T-helper 1 cell treated with Interleukin-12 subunit alpha and Interleukin-12 subunit beta and Interleukin-4 antibody, amounts not matched to agents 30 μg/mL and 1 μg/mL, for 36 hours (primary cell): ENCODE measurements at regions not wholly inside any gene's neighbourhood (a gene's known extent, or its start where the extent isn't known, plus 50 kb on each side); places are given as distances from the start of the nearest gene placed in this dataset.
"Not testable (repeated sequence)": the region's sequence is repeated elsewhere in the genome, so short reads cannot be mapped to it uniquely, and the experiment has no call there.

ENCODE experiments used
- H3K27ac Mint-ChIP-seq: one replicate; pipeline ENCODE4 v1.8.0; 2021; ENCODE audit warnings: mild to moderate bottlenecking, mixed read lengths
- H3K27me3 Mint-ChIP-seq: one replicate; pipeline ENCODE4 v1.8.0; 2021; ENCODE audit warnings: low read depth, mixed read lengths
- H3K36me3 Mint-ChIP-seq: one replicate; pipeline ENCODE4 v1.8.0; 2021; ENCODE audit warnings: low read depth, mixed read lengths
- H3K4me1 Mint-ChIP-seq: one replicate; pipeline ENCODE4 v1.8.0; 2021; ENCODE audit warnings: low read depth, mixed read lengths
- H3K4me3 Mint-ChIP-seq: one replicate; pipeline ENCODE4 v1.8.0; 2021; ENCODE audit warnings: mild to moderate bottlenecking, moderate library complexity, mixed read lengths
- H3K9me3 Mint-ChIP-seq: one replicate; pipeline ENCODE4 v1.8.0; 2021; ENCODE audit warnings: mixed read lengths

GRCh38 chr3:43236008-43236407 is 50.3 kb upstream of the SNRK start:
- Mint-ChIP-seq H3K4me1 (peaks cover 9% of the 10 kb centered on the region), H3K27ac (no peak overlapping the region), H3K27me3 (peaks cover 4% of the 10 kb centered on the region), H3K4me3 (no peak overlapping the region), H3K9me3 (no peaks in the 10 kb centered on the region), H3K36me3 (no peaks in the 10 kb centered on the region)

- H3K9me3 Mint-ChIP-seq, result peaks cover 3% of the 10 kb centered on the region
- H3K36me3 Mint-ChIP-seq, result peaks cover 2% of the 10 kb centered on the region
- H3K27me3 Mint-ChIP-seq, result peaks cover 4% of the 10 kb centered on the region
- H3K4me3 Mint-ChIP-seq, result no peak overlapping the region
- H3K27ac Mint-ChIP-seq, result no peak overlapping the region
- peaks cover 9% of the 10 kb centered on the region for H3K4me1 Mint-ChIP-seq
Measured at GRCh38 chr3:43233062-43233461, 53.3 kb upstream of the SNRK start.

- Mint-ChIP-seq H3K27ac (no peak overlapping the region), H3K27me3 (peaks cover 4% of the 10 kb centered on the region), H3K36me3 (peaks cover 14% of the 10 kb centered on the region), H3K9me3 (peaks cover 19% of the 10 kb centered on the region), H3K4me1 (peaks cover 6% of the 10 kb centered on the region), H3K4me3 (no peak overlapping the region)
Measured at GRCh38 chr3:43231276-43232000, 54.9 kb upstream of the SNRK start.

- not testable (repeated sequence) for H3K4me3 Mint-ChIP-seq, H3K27me3 Mint-ChIP-seq, H3K4me1 Mint-ChIP-seq, H3K27ac Mint-ChIP-seq
- Mint-ChIP-seq H3K36me3 (peaks cover 14% of the 10 kb centered on the region), H3K9me3 (peaks cover 20% of the 10 kb centered on the region)
Measured at GRCh38 chr3:43229865-43230264, 56.5 kb upstream of the SNRK start.

GRCh38 chr3:43227685-43228084 is 58.7 kb upstream of the SNRK start:
- peaks cover 12% of the 10 kb centered on the region for H3K4me1 Mint-ChIP-seq

GRCh38 chr3:43224405-43225073 is 61.8 kb upstream of the SNRK start:
- H3K27ac Mint-ChIP-seq, result peak overlapping the region; percentile 57
- peaks cover 28% of the 10 kb centered on the region for H3K4me1 Mint-ChIP-seq
- H3K36me3 Mint-ChIP-seq, result peaks cover 16% of the 10 kb centered on the region
- no peaks in the 10 kb centered on the region for H3K27me3 Mint-ChIP-seq
- no peak overlapping the region for H3K4me3 Mint-ChIP-seq
- peaks cover 20% of the 10 kb centered on the region for H3K9me3 Mint-ChIP-seq

More at GRCh38 chr3:43227685-43228084, 58.7 kb upstream of the SNRK start:
- Mint-ChIP-seq H3K9me3 (peaks cover 20% of the 10 kb centered on the region), H3K36me3 (peaks cover 16% of the 10 kb centered on the region)
- not testable (repeated sequence) for H3K27ac Mint-ChIP-seq, H3K4me3 Mint-ChIP-seq, H3K27me3 Mint-ChIP-seq

- peaks cover 16% of the 10 kb centered on the region for H3K36me3 Mint-ChIP-seq
- peaks cover 28% of the 10 kb centered on the region for H3K4me1 Mint-ChIP-seq
Measured at GRCh38 chr3:43223670-43224364, 62.5 kb upstream of the SNRK start.

GRCh38 chr3:43222590-43222989 is 63.8 kb upstream of the SNRK start:
- no peak overlapping the region for H3K4me3 Mint-ChIP-seq
- H3K27ac Mint-ChIP-seq, result no peak overlapping the region
- H3K27me3 Mint-ChIP-seq, result no peaks in the 10 kb centered on the region
- H3K36me3 Mint-ChIP-seq, result peaks cover 9% of the 10 kb centered on the region
- H3K9me3 Mint-ChIP-seq, result peaks cover 12% of the 10 kb centered on the region
- H3K4me1 Mint-ChIP-seq, result peaks cover 28% of the 10 kb centered on the region

More at GRCh38 chr3:43223670-43224364, 62.5 kb upstream of the SNRK start:
- Mint-ChIP-seq H3K9me3 (peaks cover 20% of the 10 kb centered on the region), H3K27ac (no peak overlapping the region), H3K4me3 (no peak overlapping the region), H3K27me3 (no peaks in the 10 kb centered on the region)

GRCh38 chr3:43221076-43221475 is 65.3 kb upstream of the SNRK start:
- Mint-ChIP-seq H3K27me3 (no peaks in the 10 kb centered on the region), H3K27ac (no peak overlapping the region), H3K4me3 (no peak overlapping the region), H3K36me3 (peaks cover 2% of the 10 kb centered on the region), H3K9me3 (no peaks in the 10 kb centered on the region), H3K4me1 (peaks cover 37% of the 10 kb centered on the region)

- no peaks in the 10 kb centered on the region for H3K9me3 Mint-ChIP-seq
- H3K27me3 Mint-ChIP-seq, result no peaks in the 10 kb centered on the region
- peaks cover 2% of the 10 kb centered on the region for H3K36me3 Mint-ChIP-seq
- no peak overlapping the region for H3K4me3 Mint-ChIP-seq
- H3K4me1 Mint-ChIP-seq, result peaks cover 41% of the 10 kb centered on the region
- no peak overlapping the region for H3K27ac Mint-ChIP-seq
Measured at GRCh38 chr3:43219616-43220015, 66.7 kb upstream of the SNRK start.

GRCh38 chr3:43218921-43219320 is 67.4 kb upstream of the SNRK start:
- Mint-ChIP-seq H3K27me3 (no peaks in the 10 kb centered on the region), H3K4me3 (no peak overlapping the region), H3K27ac (no peak overlapping the region), H3K36me3 (peaks cover 2% of the 10 kb centered on the region), H3K9me3 (no peaks in the 10 kb centered on the region), H3K4me1 (peaks cover 38% of the 10 kb centered on the region)

- Mint-ChIP-seq H3K36me3 (peaks cover 2% of the 10 kb centered on the region), H3K9me3 (no peaks in the 10 kb centered on the region), H3K27ac (no peak overlapping the region), H3K4me1 (peaks cover 35% of the 10 kb centered on the region), H3K27me3 (no peaks in the 10 kb centered on the region), H3K4me3 (no peak overlapping the region)
Measured at GRCh38 chr3:43218156-43218555, 68.2 kb upstream of the SNRK start.

- Mint-ChIP-seq H3K9me3 (no peaks in the 10 kb centered on the region), H3K27me3 (no peaks in the 10 kb centered on the region), H3K27ac (no peak overlapping the region), H3K4me1 (peaks cover 31% of the 10 kb centered on the region), H3K36me3 (no peaks in the 10 kb centered on the region), H3K4me3 (no peak overlapping the region)
Measured at GRCh38 chr3:43217633-43218032, 68.7 kb upstream of the SNRK start.

- no peaks in the 10 kb centered on the region for H3K9me3 Mint-ChIP-seq
- H3K27ac Mint-ChIP-seq, result no peak overlapping the region
- H3K4me3 Mint-ChIP-seq, result no peak overlapping the region
- H3K4me1 Mint-ChIP-seq, result peaks cover 27% of the 10 kb centered on the region
- H3K27me3 Mint-ChIP-seq, result no peaks in the 10 kb centered on the region
- H3K36me3 Mint-ChIP-seq, result no peaks in the 10 kb centered on the region
Measured at GRCh38 chr3:43217206-43217605, 69.1 kb upstream of the SNRK start.
